Lung (tissue), 11 donors: ENCODE measurements at regions not wholly inside any gene's neighbourhood (a gene's known extent, or its start where the extent isn't known, plus 50 kb on each side); places are given as distances from the start of the nearest gene placed in this dataset.

Source experiments
- ATAC-seq: fragments of 200-7000 bp; cut with Tn5 transposase; one replicate; pipeline ENCODE4 v1.9.1; 2020; ENCODE audit warnings: moderate number of reproducible peaks; ENCODE audit not compliant: insufficient read depth, low FRiP score
- DNase-seq, 3 donors: peaks; one replicate each; pipeline ENCODE4 v3.0.0-alpha.2; 2013 to 2017
- H3K27ac ChIP-seq, 2 donors: one replicate each; pipeline ENCODE4 v1.5.1; 2013; ENCODE audit warnings: mild to moderate bottlenecking in 2 of 2, moderate library complexity in 2 of 2, control low read depth in 1 of 2, inconsistent platforms in 1 of 2, low read depth in 1 of 2, low read length in 1 of 2
- H3K27me3 ChIP-seq, 3 donors: one replicate each; pipeline ENCODE4 v1.5.1; 2013; ENCODE audit warnings: low read length in 2 of 3; ENCODE audit not compliant: control insufficient read depth in 3 of 3, insufficient read depth in 3 of 3
- H3K36me3 ChIP-seq, 4 donors: one replicate each; pipeline ENCODE4 v1.5.1; 2013; ENCODE audit warnings: low read length in 4 of 4, mild to moderate bottlenecking in 1 of 4, moderate library complexity in 1 of 4; ENCODE audit not compliant: control insufficient read depth in 4 of 4, insufficient read depth in 4 of 4
- H3K4me1 ChIP-seq, 5 donors: one replicate each; pipeline ENCODE4 v1.5.1; 2013; ENCODE audit warnings: low read length in 5 of 5, mild to moderate bottlenecking in 2 of 5, moderate library complexity in 1 of 5; ENCODE audit not compliant: control insufficient read depth in 5 of 5, insufficient read depth in 5 of 5
- H3K4me3 ChIP-seq: one replicate; pipeline ENCODE4 v1.5.1; 2013; ENCODE audit warnings: mild to moderate bottlenecking, control low read depth, moderate library complexity
- H3K9ac ChIP-seq, 2 donors: one replicate each; pipeline ENCODE4 v1.5.1; 2013; ENCODE audit warnings: low read length in 2 of 2, control low read depth in 1 of 2; ENCODE audit not compliant: insufficient read depth in 1 of 2
- H3K9me3 ChIP-seq, 4 donors: one replicate each; pipeline ENCODE4 v1.5.1; 2013; ENCODE audit warnings: low read length in 3 of 4, mild to moderate bottlenecking in 1 of 4, moderate library complexity in 1 of 4; ENCODE audit not compliant: control insufficient read depth in 4 of 4, insufficient read depth in 3 of 4
- WGBS, 2 donors: extraction: QIAGEN DNeasy Blood & Tissue Kit; methylation state at CpG; one replicate each; pipeline ENCODE4 v1.1.7; 2013; 5-methylcytosine and 5-hydroxymethylcytosine counted together
- TF ChIP-seq, protein P1 (sequence below): IDR thresholded peaks from 2 replicates; pipeline ENCODE4 v1.5.1; 2012; ENCODE audit warnings: mild to moderate bottlenecking; ENCODE audit errors: control extremely low read depth, extremely low read depth
- donor health status: control.
- donor health status: control.
- donor health status: Bipolar disorder and iron deficiency.
- donor health status: healthy.
- donor health status: DM: yes; HTN: yes; CAD: no.

- Histone ChIP-seq H3K9ac (no peak overlapping the region), H3K9me3 (no peaks in the 10 kb centered on the region), H3K36me3 (no peaks in the 10 kb centered on the region), H3K4me1 (no peaks in the 10 kb centered on the region), H3K4me3 (no peak overlapping the region), H3K27ac (no peak overlapping the region), H3K27me3 (no peaks in the 10 kb centered on the region)
- 51 to 82% methylated on average over 1 of the region's 1 CpG for WGBS, 2 donors
- TF ChIP-seq, protein P1, sequence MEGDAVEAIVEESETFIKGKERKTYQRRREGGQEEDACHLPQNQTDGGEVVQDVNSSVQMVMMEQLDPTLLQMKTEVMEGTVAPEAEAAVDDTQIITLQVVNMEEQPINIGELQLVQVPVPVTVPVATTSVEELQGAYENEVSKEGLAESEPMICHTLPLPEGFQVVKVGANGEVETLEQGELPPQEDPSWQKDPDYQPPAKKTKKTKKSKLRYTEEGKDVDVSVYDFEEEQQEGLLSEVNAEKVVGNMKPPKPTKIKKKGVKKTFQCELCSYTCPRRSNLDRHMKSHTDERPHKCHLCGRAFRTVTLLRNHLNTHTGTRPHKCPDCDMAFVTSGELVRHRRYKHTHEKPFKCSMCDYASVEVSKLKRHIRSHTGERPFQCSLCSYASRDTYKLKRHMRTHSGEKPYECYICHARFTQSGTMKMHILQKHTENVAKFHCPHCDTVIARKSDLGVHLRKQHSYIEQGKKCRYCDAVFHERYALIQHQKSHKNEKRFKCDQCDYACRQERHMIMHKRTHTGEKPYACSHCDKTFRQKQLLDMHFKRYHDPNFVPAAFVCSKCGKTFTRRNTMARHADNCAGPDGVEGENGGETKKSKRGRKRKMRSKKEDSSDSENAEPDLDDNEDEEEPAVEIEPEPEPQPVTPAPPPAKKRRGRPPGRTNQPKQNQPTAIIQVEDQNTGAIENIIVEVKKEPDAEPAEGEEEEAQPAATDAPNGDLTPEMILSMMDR = no peak
- ATAC-seq = no peak
- no peak for DNase-seq
Measured at GRCh38 chr7:13159003-13159402, 471.6 kb downstream of the ARL4A start.

GRCh38 chr7:13159467-13160184 is 472.2 kb downstream of the ARL4A start:
- no peak overlapping the region for H3K9ac ChIP-seq
- no peaks in the 10 kb centered on the region for H3K27me3 ChIP-seq
- H3K9me3 ChIP-seq = no peaks in the 10 kb centered on the region
- no peak overlapping the region for H3K27ac ChIP-seq
- H3K4me3 ChIP-seq = no peak overlapping the region
- TF ChIP-seq, protein P1 = no peak
- H3K4me1 ChIP-seq = no peaks in the 10 kb centered on the region
- ATAC-seq = no peak
- H3K36me3 ChIP-seq = no peaks in the 10 kb centered on the region
- WGBS, 2 donors = 70 to 77% methylated on average over 2 of the region's 2 CpGs
- no peak for DNase-seq

- DNase-seq = no peak
- Histone ChIP-seq H3K4me3 (no peak overlapping the region), H3K4me1 (no peaks in the 10 kb centered on the region), H3K9ac (no peak overlapping the region), H3K9me3 (no peaks in the 10 kb centered on the region), H3K27me3 (no peaks in the 10 kb centered on the region), H3K27ac (no peak overlapping the region), H3K36me3 (no peaks in the 10 kb centered on the region)
- TF ChIP-seq, protein P1 = no peak
- ATAC-seq = no peak
Measured at GRCh38 chr7:13161125-13161524, 473.7 kb downstream of the ARL4A start.

GRCh38 chr7:13165854-13166253 is 478.4 kb downstream of the ARL4A start:
- H3K4me3 ChIP-seq = no peak overlapping the region
- no peak for ATAC-seq
- peak in 2 of 3 donors; percentile 32 to 33 for DNase-seq
- no peaks in the 10 kb centered on the region for H3K9me3 ChIP-seq
- TF ChIP-seq, protein P1 = no peak
- no peak overlapping the region for H3K9ac ChIP-seq
- WGBS, 2 donors = 28 to 45% methylated on average over 4 of the region's 4 CpGs
- H3K27me3 ChIP-seq = no peaks in the 10 kb centered on the region
- H3K36me3 ChIP-seq = no peaks in the 10 kb centered on the region
- H3K4me1 ChIP-seq = no peaks in the 10 kb centered on the region
- H3K27ac ChIP-seq = no peak overlapping the region
